ENCODE measurements at regions not wholly inside any gene's neighbourhood (a gene's known extent, or its start where the extent isn't known, plus 50 kb on each side); places are given as distances from the start of the nearest gene placed in this dataset.

DNA sequence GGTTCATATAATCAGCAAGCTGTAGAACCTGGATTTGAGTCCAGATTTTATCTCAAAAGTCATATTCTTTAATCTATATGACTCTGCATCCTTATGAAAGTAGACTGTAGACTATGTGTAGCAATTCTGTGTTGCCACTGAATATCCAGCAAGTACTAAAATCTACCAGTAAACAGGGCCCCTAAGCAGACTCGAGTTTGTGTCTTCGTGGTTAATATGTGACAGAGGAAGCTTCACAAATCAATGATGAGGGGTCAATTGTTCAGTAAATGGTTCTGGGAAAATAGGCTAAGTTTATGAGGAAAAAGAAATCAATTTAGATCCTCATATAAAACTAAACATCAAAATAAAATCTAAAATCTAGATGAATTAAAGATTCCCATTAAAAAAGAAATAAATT lies 648.5 kb upstream of the KIRREL3 start:
- no peaks in the 10 kb centered on the region for H3K27me3 Mint-ChIP-seq
- H3K36me3 Mint-ChIP-seq, result no peaks in the 10 kb centered on the region
- no peaks in the 10 kb centered on the region for H3K4me1 Mint-ChIP-seq
- no peak overlapping the region for H3K27ac Mint-ChIP-seq
- no peak for ATAC-seq
- no peak for DNase-seq
- peaks cover 0 to 8% (median 0%) of the 10 kb centered on the region in 9 donors for H3K9me3 Mint-ChIP-seq
- POLR2A ChIA-PET, result no interaction called here
- H3K4me3 Mint-ChIP-seq, result no peak overlapping the region

DNA sequence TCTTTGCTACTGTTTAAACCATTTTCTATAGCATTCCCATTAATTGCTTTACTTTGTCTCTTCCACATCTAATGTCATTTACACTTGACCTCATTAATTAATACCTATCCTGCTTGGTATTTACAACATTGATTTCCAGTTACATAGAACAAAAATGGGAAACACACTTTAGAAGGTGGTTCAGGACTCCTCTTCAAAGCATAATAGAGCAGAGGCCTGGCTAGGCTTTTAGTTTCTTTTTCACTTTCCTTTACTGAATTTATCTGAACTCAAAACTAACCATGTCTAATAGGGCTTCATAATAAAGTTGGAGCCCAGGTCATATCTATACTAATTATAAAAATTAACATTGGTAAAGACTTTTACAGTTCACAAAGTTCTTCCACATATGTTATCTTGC lies 648.0 kb upstream of the KIRREL3 start:
- Mint-ChIP-seq H3K36me3 (no peaks in the 10 kb centered on the region), H3K27ac (no peak overlapping the region), H3K4me3 (no peak overlapping the region), H3K9me3 (peaks cover 0 to 8% (median 0%) of the 10 kb centered on the region in 9 donors), H3K4me1 (no peaks in the 10 kb centered on the region), H3K27me3 (no peaks in the 10 kb centered on the region)
- DNase-seq, result no peak
- POLR2A ChIA-PET, result no interaction called here
- ATAC-seq, result no peak

DNA sequence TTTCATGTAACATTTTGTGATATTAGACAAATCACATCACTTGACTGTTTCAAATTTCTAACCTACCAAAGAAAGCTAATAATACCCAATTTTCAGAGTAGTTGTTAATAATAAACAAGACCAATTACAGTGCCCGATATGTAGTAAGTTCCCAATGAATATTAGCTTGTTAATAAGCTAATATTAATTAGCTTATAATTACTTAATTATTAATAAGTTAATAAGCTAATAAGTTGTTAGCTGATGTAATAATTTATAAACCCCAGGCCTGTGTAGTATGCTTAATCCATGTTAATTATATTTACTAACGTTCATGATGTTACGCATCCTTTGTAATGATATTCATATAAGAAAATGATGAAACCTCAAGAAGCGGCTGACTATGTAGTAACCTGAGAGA lies 643.8 kb upstream of the KIRREL3 start:
- H3K27me3 Mint-ChIP-seq, result peaks cover 0 to 2% (median 0%) of the 10 kb centered on the region in 5 donors
- H3K9me3 Mint-ChIP-seq, result peaks cover 0 to 8% (median 0%) of the 10 kb centered on the region in 9 donors
- no peak overlapping the region for H3K4me3 Mint-ChIP-seq
- H3K27ac Mint-ChIP-seq, result no peak overlapping the region
- H3K4me1 Mint-ChIP-seq, result no peaks in the 10 kb centered on the region
- DNase-seq (no peak), ATAC-seq (no peak)
- no peaks in the 10 kb centered on the region for H3K36me3 Mint-ChIP-seq
- POLR2A ChIA-PET, result no interaction called here

DNA sequence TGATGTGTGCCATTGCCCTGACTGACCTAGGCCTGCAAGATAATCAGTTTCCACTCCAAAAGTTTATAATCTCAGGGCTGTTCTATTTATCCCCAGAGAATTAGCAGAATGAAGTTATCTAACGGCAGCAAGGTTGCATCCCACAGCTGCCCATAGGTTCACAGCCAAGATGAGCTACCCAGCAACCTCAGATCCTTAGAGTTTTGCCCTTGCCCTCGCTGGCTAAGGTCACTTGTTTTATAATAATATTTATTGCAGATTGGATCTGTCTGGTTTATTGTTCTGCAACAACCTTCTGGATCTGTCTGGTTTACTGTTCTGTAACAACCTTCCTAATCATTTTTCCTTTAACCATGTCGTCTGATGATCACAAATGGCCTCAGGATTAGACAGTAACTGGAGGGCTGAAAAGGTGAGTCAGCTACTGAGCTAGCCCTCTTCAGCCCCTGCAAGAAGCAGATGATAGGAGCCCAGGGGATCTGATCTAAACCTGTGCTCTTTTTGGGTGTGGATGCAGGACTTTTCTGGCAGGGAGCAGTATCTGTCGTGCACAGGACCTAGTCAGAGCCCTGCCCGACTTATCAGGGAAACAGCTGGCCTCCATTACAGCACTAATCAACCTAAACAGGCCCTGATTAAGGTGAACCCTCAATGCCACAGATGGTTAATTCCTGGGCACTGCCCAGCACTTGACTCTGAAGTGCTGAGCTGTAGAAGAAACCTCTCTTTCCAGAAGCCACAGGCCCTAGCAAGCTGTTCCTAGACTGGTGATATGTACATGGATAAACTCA lies 642.9 kb upstream of the KIRREL3 start:
- H3K27ac Mint-ChIP-seq, result no peak overlapping the region
- peaks cover 0 to 2% (median 0%) of the 10 kb centered on the region in 5 donors for H3K27me3 Mint-ChIP-seq
- H3K4me1 Mint-ChIP-seq, result no peaks in the 10 kb centered on the region
- DNase-seq (no peak), ATAC-seq (no peak)
- no peaks in the 10 kb centered on the region for H3K36me3 Mint-ChIP-seq
- H3K9me3 Mint-ChIP-seq, result peaks cover 0 to 5% (median 0%) of the 10 kb centered on the region in 9 donors
- POLR2A ChIA-PET, result no interaction called here
- H3K4me3 Mint-ChIP-seq, result no peak overlapping the region

DNA sequence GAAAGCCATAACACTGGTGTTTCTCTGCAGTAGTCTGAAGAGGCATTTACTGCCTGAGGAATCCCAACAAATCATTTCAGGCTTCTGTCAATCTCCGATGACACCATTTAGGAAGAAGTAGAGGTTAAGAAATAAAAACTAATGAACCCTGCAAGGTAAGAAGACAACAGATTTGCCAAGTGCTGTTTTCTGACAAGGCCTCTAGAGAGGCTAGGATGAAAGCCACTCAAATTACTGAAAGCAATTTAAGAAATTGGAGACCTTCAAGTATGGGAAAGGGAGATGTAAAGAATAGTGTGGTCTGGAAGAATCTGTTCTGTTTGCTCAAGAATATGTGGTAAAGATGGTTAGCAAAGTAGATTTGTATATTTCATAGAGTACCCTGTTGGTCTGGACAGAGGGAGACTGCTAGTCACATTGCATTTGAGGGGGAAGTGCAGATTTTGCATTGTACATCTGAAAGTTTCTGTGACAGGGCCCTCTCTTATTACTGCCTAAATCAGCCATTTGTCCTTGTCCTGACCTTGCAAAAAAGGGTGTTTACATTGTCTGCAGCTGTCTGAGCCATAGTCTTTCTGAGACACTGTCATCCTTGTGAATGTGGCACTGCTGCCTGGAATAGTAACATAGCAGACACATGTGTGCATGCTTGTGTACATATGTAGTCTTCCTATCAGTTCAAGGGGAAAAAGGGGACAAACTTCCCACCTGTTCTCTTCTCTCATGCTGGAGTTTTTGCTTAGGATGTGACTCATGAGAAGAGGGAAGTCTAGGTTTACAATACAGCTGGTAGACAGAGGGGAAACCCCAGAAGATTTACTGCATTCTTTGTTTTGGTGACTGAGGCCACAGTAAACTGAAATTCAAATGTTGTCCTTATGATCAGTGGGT lies 640.2 kb upstream of the KIRREL3 start:
- no peaks in the 10 kb centered on the region for H3K4me1 Mint-ChIP-seq
- H3K36me3 Mint-ChIP-seq, result no peaks in the 10 kb centered on the region
- H3K9me3 Mint-ChIP-seq, result no peaks in the 10 kb centered on the region
- H3K27ac Mint-ChIP-seq, result no peak overlapping the region
- POLR2A ChIA-PET, result no interaction called here
- H3K27me3 Mint-ChIP-seq, result peaks cover 0 to 6% (median 0%) of the 10 kb centered on the region in 5 donors
- no peak for DNase-seq
- H3K4me3 Mint-ChIP-seq, result no peak overlapping the region
- no peak for ATAC-seq

DNA sequence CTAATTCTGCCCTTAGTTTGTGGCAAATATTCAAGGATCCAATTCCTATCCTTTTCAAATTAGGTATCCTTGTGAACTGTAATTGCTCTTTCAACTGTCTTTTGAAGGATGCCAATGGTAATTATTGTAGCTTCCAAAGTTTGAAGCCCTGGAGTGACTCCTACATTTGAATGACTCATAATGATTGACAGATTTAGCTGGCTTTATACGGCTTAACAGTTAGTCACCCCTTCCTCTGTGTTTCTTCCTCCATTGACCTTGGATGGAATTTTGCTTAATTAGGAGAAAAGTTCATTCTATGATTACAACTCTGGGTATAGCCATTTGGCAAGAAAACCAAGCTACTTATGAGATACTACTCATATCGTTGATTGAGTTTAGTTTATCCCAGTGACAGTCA lies 639.3 kb upstream of the KIRREL3 start:
- Mint-ChIP-seq H3K4me3 (no peak overlapping the region), H3K4me1 (no peaks in the 10 kb centered on the region), H3K9me3 (no peaks in the 10 kb centered on the region), H3K27ac (no peak overlapping the region), H3K27me3 (peaks cover 0 to 6% (median 0%) of the 10 kb centered on the region in 5 donors), H3K36me3 (no peaks in the 10 kb centered on the region)
- no peak for DNase-seq
- POLR2A ChIA-PET, result no interaction called here
- no peak for ATAC-seq

DNA sequence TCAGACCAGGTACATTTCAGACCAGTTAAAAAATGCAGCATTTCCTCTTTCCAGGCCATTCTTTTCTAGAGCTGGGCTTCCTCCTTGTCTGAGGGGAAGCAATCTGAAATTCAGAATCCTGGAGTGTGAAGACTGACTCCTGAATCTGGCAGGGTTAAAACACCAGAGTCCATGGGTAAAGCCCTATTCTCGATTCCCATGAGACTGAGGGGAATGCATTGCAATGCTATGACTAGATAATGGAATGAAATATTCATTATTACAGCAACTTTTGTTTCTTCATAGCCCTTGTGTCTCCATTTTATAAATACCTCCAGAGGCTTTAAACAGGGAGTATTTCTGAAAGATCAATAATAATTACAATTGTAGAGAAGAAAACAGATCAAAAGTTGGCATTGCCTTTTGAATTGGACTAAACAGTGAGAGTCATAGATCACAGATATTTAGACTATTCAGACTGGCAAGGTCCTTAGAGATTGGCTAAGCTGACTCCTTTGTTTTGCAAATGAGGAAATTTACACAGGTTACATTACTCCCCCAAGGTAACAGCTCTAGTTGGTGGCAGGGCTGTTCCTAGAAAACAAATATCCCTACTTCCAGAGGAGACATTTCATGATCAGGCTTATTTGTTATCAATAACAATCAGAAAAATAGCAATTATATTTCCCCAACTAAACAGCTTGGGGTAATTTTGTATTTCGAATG lies 632.6 kb upstream of the KIRREL3 start:
- POLR2A ChIA-PET, result no interaction called here
- H3K4me3 Mint-ChIP-seq, result no peak overlapping the region
- H3K27me3 Mint-ChIP-seq, result peaks cover 0 to 7% (median 0%) of the 10 kb centered on the region in 5 donors
- no peaks in the 10 kb centered on the region for H3K4me1 Mint-ChIP-seq
- H3K9me3 Mint-ChIP-seq, result no peaks in the 10 kb centered on the region
- no peak for DNase-seq
- H3K27ac Mint-ChIP-seq, result no peak overlapping the region
- no peak for ATAC-seq
- H3K36me3 Mint-ChIP-seq, result no peaks in the 10 kb centered on the region

DNA sequence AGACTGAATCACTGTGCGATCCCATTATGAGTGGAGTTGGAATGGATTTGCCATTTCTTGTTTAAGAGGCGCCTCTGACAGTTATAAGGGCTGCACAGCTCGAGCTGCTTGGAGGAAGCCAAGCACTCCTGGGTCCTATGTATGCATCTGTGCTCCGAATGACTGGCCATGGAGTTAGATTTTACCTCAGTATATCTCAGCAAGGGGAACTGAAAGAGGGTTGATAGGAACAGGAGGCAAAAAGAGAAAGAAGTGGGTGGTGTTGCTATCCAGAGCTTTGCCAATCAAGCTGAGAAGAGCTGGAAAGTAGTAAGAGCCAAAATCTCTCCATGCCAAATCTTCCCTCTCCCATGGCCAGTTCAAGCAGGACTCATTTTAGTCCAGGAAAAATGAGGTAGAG lies 632.0 kb upstream of the KIRREL3 start:
- Mint-ChIP-seq H3K4me3 (no peak overlapping the region), H3K27me3 (peaks cover 0 to 7% (median 0%) of the 10 kb centered on the region in 5 donors), H3K4me1 (no peaks in the 10 kb centered on the region), H3K27ac (no peak overlapping the region), H3K9me3 (no peaks in the 10 kb centered on the region), H3K36me3 (no peaks in the 10 kb centered on the region)
- DNase-seq, result no peak
- POLR2A ChIA-PET, result no interaction called here
- ATAC-seq, result no peak

DNA sequence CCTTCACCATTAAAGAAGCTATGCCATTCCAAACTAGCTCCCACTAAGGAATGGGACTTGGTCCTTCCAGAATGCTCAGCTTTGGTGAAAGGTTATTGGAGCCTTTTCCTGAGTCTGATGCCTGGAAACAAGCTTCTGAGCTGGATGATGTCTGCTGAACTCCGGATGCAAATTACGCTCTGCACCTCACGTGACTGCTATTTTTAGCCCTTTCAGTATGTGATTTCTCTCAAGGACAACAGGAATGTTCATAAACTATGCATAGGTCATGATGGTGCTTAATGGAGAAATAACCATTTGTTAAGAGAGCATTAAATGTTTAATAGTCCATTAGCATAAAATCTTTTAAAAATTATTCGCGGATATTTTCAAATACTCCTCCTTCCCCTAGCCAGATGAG lies 631.4 kb upstream of the KIRREL3 start:
- H3K4me1 Mint-ChIP-seq, result no peaks in the 10 kb centered on the region
- no peak for ATAC-seq

DNA sequence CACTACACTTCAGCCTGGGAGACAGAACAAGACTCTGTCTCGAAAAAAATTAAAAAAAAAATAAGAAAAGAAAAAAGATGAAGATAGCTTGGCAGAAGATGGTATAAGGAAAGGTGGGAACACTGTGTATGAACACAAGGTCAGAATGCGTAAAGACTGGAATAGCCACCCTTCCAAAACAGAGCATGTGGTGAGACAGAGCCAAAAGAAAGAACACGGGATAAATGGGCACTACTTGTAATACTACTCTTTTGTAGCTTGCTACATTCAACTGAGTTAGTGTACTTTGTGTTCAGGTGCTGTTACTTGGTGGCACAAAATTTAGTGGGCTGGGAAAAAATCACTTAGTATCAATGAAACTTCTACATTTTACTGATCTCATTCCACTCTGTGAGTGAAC lies 628.6 kb upstream of the KIRREL3 start:
- no peak for ATAC-seq
- H3K27me3 Mint-ChIP-seq, result peaks cover 0 to 13% (median 0%) of the 10 kb centered on the region in 5 donors
- no peaks in the 10 kb centered on the region for H3K9me3 Mint-ChIP-seq

More for the DNA sequence above, 631.4 kb upstream of the KIRREL3 start:
- H3K9me3 Mint-ChIP-seq, result no peaks in the 10 kb centered on the region
- no peak overlapping the region for H3K27ac Mint-ChIP-seq
- peaks cover 0 to 8% (median 0%) of the 10 kb centered on the region in 5 donors for H3K27me3 Mint-ChIP-seq
- no peak overlapping the region for H3K4me3 Mint-ChIP-seq
- POLR2A ChIA-PET, result no interaction called here
- no peak for DNase-seq
- H3K36me3 Mint-ChIP-seq, result no peaks in the 10 kb centered on the region

DNA sequence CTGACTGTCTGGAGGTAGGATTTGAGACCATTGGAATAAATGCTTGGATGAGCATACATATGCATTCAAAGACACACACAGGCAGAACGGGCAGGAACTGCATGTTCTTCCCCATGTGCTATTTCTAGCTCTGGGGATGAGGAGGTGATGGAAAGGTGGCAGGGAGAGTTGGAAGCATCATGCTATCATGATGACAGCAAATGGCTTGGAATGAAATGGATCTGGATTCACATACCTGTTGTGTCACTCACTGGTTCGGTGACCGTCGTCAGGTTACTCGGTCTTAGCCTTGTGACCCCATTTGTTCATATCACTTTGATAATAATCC lies 627.9 kb upstream of the KIRREL3 start:
- H3K9me3 Mint-ChIP-seq, result no peaks in the 10 kb centered on the region
- no peaks in the 10 kb centered on the region for H3K4me1 Mint-ChIP-seq
- POLR2A ChIA-PET, result no interaction called here
- no peak for DNase-seq
- no peak overlapping the region for H3K27ac Mint-ChIP-seq
- no peak overlapping the region for H3K4me3 Mint-ChIP-seq
- H3K27me3 Mint-ChIP-seq, result peaks cover 0 to 13% (median 0%) of the 10 kb centered on the region in 5 donors
- no peak for ATAC-seq
- H3K36me3 Mint-ChIP-seq, result no peaks in the 10 kb centered on the region

More for the DNA sequence above, 628.6 kb upstream of the KIRREL3 start:
- Mint-ChIP-seq H3K4me3 (no peak overlapping the region), H3K4me1 (no peaks in the 10 kb centered on the region), H3K27ac (no peak overlapping the region), H3K36me3 (no peaks in the 10 kb centered on the region)
- no peak for DNase-seq
- POLR2A ChIA-PET, result no interaction called here

DNA sequence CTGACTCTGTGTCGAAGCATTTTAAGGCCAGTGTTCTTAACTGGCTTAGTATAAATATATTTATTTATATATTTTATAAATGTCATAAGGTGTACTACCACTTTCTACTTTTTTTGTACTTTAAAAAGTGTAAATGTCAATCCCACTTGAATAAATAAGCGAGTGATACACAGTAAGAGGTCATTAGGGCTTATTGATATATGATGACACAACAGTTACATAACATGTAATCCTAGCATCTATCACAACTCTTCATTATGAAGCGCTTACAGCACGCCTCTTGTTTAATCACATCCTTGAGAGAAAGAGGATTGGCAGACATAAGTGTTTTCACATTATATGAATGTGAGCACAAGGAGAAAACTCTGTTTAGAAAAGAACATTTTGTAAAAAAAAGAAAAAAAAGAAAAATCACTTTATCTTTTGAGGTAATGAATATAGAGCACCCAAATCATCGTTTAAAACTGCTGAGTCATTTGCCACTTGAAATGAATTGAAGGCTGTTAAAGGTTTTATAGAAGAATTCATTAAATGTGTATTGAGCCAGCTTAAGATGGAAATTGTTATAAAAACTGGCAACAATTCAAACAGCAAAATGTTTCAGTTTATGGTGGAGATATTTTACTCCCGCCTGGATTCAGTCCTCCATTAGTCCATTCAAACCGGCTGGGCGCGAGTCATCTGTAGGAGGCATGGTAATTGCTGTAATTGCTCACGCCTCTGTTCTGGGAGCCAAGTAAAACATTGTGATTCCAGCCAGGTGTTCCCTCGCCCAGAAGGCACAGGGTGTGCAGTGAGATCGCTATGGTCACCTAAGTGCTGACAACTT lies 627.3 kb upstream of the KIRREL3 start:
- no peak for DNase-seq
- H3K27ac Mint-ChIP-seq, result no peak overlapping the region
- POLR2A ChIA-PET, result no interaction called here
- H3K4me3 Mint-ChIP-seq, result no peak overlapping the region
- H3K4me1 Mint-ChIP-seq, result no peaks in the 10 kb centered on the region
- no peak for ATAC-seq
- H3K9me3 Mint-ChIP-seq, result no peaks in the 10 kb centered on the region
- peaks cover 0 to 13% (median 0%) of the 10 kb centered on the region in 5 donors for H3K27me3 Mint-ChIP-seq
- H3K36me3 Mint-ChIP-seq, result no peaks in the 10 kb centered on the region
